ENCODE measurements at regions not wholly inside any gene's neighbourhood (a gene's known extent, or its start where the extent isn't known, plus 50 kb on each side); places are given as distances from the start of the nearest gene placed in this dataset.

DNA sequence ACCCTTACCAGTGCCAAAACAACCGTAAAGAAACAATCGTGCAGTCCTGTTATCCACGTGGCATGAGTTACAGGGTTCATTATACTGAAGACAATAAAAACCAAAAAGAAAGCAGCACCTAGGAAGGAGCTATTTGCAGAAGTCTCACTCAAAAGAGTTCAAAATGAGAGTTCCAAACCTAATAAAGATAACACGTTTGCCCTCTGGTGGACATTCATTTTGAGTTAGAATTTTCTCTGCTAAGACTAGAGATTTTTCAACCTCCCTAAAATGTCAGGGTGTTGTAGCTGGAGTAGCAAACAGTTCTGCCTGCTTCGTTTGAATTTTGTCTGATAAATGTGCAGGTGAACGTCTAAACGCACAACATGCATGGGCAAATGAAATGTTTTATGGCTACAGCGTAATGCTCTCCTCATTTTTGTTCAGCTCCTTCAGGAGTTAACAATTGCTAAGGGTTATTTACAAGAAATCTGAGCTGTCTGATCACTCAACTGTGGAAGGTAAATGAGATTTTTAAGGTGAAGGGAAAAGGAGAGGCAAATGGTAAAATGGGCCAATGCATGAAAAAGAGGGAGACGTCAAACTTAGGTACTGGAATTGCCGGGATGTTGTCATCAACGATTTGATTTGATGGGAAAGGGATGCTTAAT, 1067.9 kb upstream of the EEF2KMT start:
- no peaks in the 10 kb centered on the region for H3K4me1 ChIP-seq
- no peaks in the 10 kb centered on the region for H3K9me3 ChIP-seq
- 70 to 74% (median 72%) methylated on average over 11 of the region's 11 CpGs for whole genome bisulfite sequencing, 4 donors
- no peaks in the 10 kb centered on the region for H3K27me3 ChIP-seq
- no peak overlapping the region for H3K27ac ChIP-seq
- DNase-seq = no peak
- H3K4me3 ChIP-seq = no peak overlapping the region
- H3K36me3 ChIP-seq = no peaks in the 10 kb centered on the region
- TF ChIP-seq, protein P1, sequence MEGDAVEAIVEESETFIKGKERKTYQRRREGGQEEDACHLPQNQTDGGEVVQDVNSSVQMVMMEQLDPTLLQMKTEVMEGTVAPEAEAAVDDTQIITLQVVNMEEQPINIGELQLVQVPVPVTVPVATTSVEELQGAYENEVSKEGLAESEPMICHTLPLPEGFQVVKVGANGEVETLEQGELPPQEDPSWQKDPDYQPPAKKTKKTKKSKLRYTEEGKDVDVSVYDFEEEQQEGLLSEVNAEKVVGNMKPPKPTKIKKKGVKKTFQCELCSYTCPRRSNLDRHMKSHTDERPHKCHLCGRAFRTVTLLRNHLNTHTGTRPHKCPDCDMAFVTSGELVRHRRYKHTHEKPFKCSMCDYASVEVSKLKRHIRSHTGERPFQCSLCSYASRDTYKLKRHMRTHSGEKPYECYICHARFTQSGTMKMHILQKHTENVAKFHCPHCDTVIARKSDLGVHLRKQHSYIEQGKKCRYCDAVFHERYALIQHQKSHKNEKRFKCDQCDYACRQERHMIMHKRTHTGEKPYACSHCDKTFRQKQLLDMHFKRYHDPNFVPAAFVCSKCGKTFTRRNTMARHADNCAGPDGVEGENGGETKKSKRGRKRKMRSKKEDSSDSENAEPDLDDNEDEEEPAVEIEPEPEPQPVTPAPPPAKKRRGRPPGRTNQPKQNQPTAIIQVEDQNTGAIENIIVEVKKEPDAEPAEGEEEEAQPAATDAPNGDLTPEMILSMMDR (IDR thresholded peaks at IDR 0.05) = no peak
- TF ChIP-seq POLR2A (IDR thresholded peaks at IDR 0.05) = no peak
- ATAC-seq = no peak
- intact Hi-C loops (cut with DNase I) = no loop called here

DNA sequence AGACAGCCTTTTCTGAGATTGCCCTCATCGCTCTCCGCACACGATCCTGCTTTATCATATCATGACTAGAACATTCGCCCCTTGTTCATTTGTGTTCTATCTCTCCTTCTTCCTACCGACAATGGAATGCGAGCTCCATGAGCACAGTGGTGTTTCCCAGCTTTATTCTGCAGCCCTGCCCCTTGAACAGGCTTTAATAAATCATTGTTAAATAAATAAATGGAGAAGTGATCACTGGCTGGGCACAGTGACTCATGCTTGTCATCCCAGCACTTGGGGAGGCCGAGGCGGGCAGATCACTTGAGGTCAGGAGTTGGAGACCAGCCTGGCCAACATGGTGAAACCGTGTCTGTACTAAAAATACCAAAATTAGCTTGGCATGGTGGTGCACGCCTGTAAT, 1063.3 kb upstream of the EEF2KMT start:
- Histone ChIP-seq H3K27ac (no peak overlapping the region), H3K9me3 (no peaks in the 10 kb centered on the region), H3K4me1 (no peaks in the 10 kb centered on the region), H3K36me3 (no peaks in the 10 kb centered on the region), H3K4me3 (no peak overlapping the region), H3K27me3 (no peaks in the 10 kb centered on the region)
- intact Hi-C loops (cut with DNase I) = no loop called here
- 74 to 79% (median 75%) methylated on average over 10 of the region's 10 CpGs for WGBS, 4 donors
- TF ChIP-seq, protein P1 (IDR thresholded peaks at IDR 0.05) = no peak
- no peak for TF ChIP-seq POLR2A (IDR thresholded peaks at IDR 0.05)
- DNase-seq (no peak), ATAC-seq (no peak)

DNA sequence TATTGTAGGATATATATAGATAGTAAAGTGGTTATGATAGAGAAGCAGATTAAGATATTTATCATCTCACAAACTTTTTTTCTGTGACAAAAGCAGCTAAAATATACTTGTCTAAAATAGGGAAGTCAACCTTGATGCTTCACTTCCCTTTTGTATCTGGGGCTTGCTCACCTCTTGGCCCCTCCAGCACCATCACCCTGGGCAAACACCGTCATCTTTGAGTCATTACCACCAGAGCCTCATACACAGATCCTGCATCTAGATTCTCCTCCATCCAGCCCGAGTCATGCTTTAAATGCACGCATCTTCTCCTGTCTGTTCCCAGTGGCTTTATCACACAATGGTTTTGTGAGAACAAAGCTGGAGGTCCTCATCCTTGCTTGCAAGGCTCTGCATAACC, 1062.7 kb upstream of the EEF2KMT start:
- no peaks in the 10 kb centered on the region for H3K4me1 ChIP-seq
- H3K27ac ChIP-seq = no peak overlapping the region
- H3K27me3 ChIP-seq = no peaks in the 10 kb centered on the region
- intact Hi-C loops (cut with DNase I) = no loop called here
- TF ChIP-seq, protein P1 (IDR thresholded peaks at IDR 0.05) = no peak
- TF ChIP-seq POLR2A (IDR thresholded peaks at IDR 0.05) = no peak
- no peak for DNase-seq
- no peak for ATAC-seq
- H3K36me3 ChIP-seq = no peaks in the 10 kb centered on the region
- no peaks in the 10 kb centered on the region for H3K9me3 ChIP-seq
- 77 to 90% (median 84%) methylated on average over 3 of the region's 3 CpGs for WGBS, 4 donors
- no peak overlapping the region for H3K4me3 ChIP-seq

DNA sequence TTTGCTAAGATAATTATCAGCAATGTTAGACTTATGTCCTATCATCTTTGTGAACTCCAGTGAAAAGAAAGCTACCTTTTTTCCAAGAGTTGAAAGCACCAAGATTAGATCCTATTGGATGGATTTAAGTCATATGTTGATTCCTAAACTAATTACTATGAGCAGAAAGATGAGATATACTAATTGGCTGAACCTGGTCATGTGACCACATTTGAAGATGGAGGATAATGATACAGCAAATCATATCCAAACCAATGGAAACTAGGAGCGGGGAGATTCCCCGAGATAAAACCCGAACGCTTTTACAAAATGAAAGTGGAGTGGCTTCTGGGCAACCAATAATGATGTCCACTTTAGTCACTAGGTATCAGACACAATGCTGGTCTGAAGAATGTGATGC, 1060.2 kb upstream of the EEF2KMT start:
- ATAC-seq = no peak
- Histone ChIP-seq H3K4me1 (no peaks in the 10 kb centered on the region), H3K4me3 (no peak overlapping the region), H3K27ac (no peak overlapping the region), H3K36me3 (no peaks in the 10 kb centered on the region), H3K9me3 (no peaks in the 10 kb centered on the region), H3K27me3 (no peaks in the 10 kb centered on the region)
- no peak for DNase-seq
- 92 to 95% (median 93%) methylated on average over 4 of the region's 4 CpGs for WGBS, 4 donors
- intact Hi-C loops (cut with DNase I) = no loop called here
- TF ChIP-seq POLR2A (IDR thresholded peaks at IDR 0.05) = no peak
- TF ChIP-seq, protein P1 (IDR thresholded peaks at IDR 0.05) = no peak

All from heart left ventricle (tissue), 16 donors.